Lower lobe of right lung (tissue), 2 donors: ENCODE measurements at regions not wholly inside any gene's neighbourhood (a gene's known extent, or its start where the extent isn't known, plus 50 kb on each side); places are given as distances from the start of the nearest gene placed in this dataset.

Experiments used
- ATAC-seq, 2 donors: fragments of 200-7000 bp; cut with Tn5 transposase; one replicate each; pipeline ENCODE4 v1.9.1; 2020 to 2022; ENCODE audit warnings: mild to moderate bottlenecking in 2 of 2, moderate library complexity in 2 of 2
- DNase-seq: peaks from one replicate; pipeline ENCODE4 v3.0.0-alpha.2; 2020
- H3K27ac ChIP-seq: fragments of 200-600 bp; one replicate; pipeline ENCODE4 v1.8.0; 2022
- H3K27me3 ChIP-seq: fragments of 200-600 bp; one replicate; pipeline ENCODE4 v1.8.0; 2022; ENCODE audit warnings: low read depth
- H3K36me3 ChIP-seq: fragments of 200-600 bp; one replicate; pipeline ENCODE4 v1.8.0; 2022; ENCODE audit warnings: mild to moderate bottlenecking
- H3K4me1 ChIP-seq: fragments of 200-600 bp; one replicate; pipeline ENCODE4 v1.8.0; 2022
- H3K4me3 ChIP-seq: fragments of 200-600 bp; one replicate; pipeline ENCODE4 v1.8.0; 2022; ENCODE audit warnings: mild to moderate bottlenecking
- H3K9me3 ChIP-seq: fragments of 200-600 bp; one replicate; pipeline ENCODE4 v1.8.0; 2022
- CTCF ChIP-seq: fragments of 200-600 bp; IDR thresholded peaks from one replicate; pipeline ENCODE4 v1.8.0; 2022; ENCODE audit warnings: antibody characterized with exemption, mild to moderate bottlenecking
- intact Hi-C: fragments of 100-400 bp; cut with DNase I; formaldehyde crosslinking; loops from one replicate; pipeline ENCODE4 v1.11.0; 2022
- donor health status: DM: no; HTN: yes; CAD: no; lungs with severe emphysema.

GRCh38 chr7:46396481-46396880 is 475.4 kb upstream of the IGFBP3 start:
- Histone ChIP-seq H3K4me3 (no peak overlapping the region), H3K36me3 (no peaks in the 10 kb centered on the region), H3K9me3 (no peaks in the 10 kb centered on the region), H3K27me3 (no peaks in the 10 kb centered on the region), H3K4me1 (no peaks in the 10 kb centered on the region), H3K27ac (no peak overlapping the region)
- intact Hi-C loops: no loop called here
- no peak for TF ChIP-seq CTCF
- DNase-seq (no peak), ATAC-seq (no peak)

GRCh38 chr7:46393142-46393541 is 472.1 kb upstream of the IGFBP3 start:
- H3K9me3 ChIP-seq: no peaks in the 10 kb centered on the region
- no peak for TF ChIP-seq CTCF
- H3K27me3 ChIP-seq: no peaks in the 10 kb centered on the region
- DNase-seq: no peak
- intact Hi-C loops: no loop called here
- no peak for ATAC-seq
- no peak overlapping the region for H3K27ac ChIP-seq
- H3K4me3 ChIP-seq: no peak overlapping the region
- H3K4me1 ChIP-seq: no peaks in the 10 kb centered on the region
- H3K36me3 ChIP-seq: no peaks in the 10 kb centered on the region

- DNase-seq: no peak
- Histone ChIP-seq H3K4me1 (no peaks in the 10 kb centered on the region), H3K27ac (no peak overlapping the region), H3K27me3 (no peaks in the 10 kb centered on the region), H3K9me3 (no peaks in the 10 kb centered on the region), H3K4me3 (no peak overlapping the region), H3K36me3 (no peaks in the 10 kb centered on the region)
- no peak for ATAC-seq
- intact Hi-C loops: no loop called here
- no peak for TF ChIP-seq CTCF
Observed at GRCh38 chr7:46391231-46392201, 470.4 kb upstream of the IGFBP3 start.

- no peak overlapping the region for H3K27ac ChIP-seq
- no peak for DNase-seq
- no peak for TF ChIP-seq CTCF
- no peaks in the 10 kb centered on the region for H3K36me3 ChIP-seq
- no peaks in the 10 kb centered on the region for H3K9me3 ChIP-seq
- no peak overlapping the region for H3K4me3 ChIP-seq
- H3K4me1 ChIP-seq: no peaks in the 10 kb centered on the region
- ATAC-seq: no peak
- H3K27me3 ChIP-seq: no peaks in the 10 kb centered on the region
- intact Hi-C loops: no loop called here
Observed at GRCh38 chr7:46390042-46390441, 469.0 kb upstream of the IGFBP3 start.

GRCh38 chr7:46389146-46389545 is 468.1 kb upstream of the IGFBP3 start:
- H3K27me3 ChIP-seq: no peaks in the 10 kb centered on the region
- TF ChIP-seq CTCF: no peak
- no peak overlapping the region for H3K27ac ChIP-seq
- DNase-seq (no peak), ATAC-seq (no peak)
- intact Hi-C loops: no loop called here
- H3K36me3 ChIP-seq: no peaks in the 10 kb centered on the region
- H3K9me3 ChIP-seq: no peaks in the 10 kb centered on the region
- H3K4me3 ChIP-seq: no peak overlapping the region
- H3K4me1 ChIP-seq: no peaks in the 10 kb centered on the region
